HG02588 (cell line): ENCODE measurements at regions not wholly inside any gene's neighbourhood (a gene's known extent, or its start where the extent isn't known, plus 50 kb on each side); places are given as distances from the start of the nearest gene placed in this dataset.
"Not testable (repeated sequence)": the region's sequence is repeated elsewhere in the genome, so short reads cannot be mapped to it uniquely, and the experiment has no call there.

ENCODE experiments used
- ATAC-seq: cut with Tn5 transposase; IDR thresholded peaks from one replicate; pipeline ENCODE4 v1.9.1; 2021; ENCODE audit warnings: mild to moderate bottlenecking, moderate library complexity; ENCODE audit not compliant: unreplicated experiment

DNA sequence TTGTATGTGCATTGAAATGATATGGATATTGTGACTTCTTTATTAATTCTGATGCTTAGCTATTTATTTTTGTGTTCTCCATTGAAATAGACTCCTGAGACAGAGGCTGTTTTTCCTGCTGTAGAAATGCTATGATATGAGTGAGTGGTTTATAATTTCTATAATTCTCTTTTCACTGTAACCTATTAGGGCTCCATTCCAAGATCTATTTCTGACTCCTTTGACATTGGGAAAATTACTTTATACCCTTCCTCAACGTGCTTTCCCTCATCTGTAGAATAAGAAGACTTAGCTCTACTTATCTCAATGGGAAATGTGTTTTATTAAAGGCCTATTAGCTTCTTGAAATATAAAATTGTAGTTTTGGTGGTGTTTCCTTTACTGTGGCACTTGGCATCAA lies 144.5 kb upstream of the RPRM start:
- ATAC-seq: no peak

DNA sequence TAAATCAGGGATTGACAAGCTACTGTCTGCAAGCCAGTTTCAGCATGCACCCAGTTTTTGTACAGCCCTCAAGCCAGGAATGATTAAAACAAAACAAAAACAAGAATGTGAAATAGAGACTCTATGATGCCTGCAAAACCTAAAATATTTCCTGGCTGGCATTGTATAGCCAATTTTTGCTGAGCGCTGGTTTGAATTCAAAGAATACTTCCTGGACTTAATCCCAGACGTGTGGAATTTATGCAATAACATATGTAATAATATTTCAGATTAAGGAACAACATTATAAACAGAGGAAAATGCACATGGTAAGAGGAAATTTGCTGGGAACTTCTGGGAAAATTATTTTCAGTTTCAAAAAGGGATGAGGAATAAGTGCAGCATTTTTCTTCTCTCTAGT lies 148.1 kb upstream of the RPRM start:
- ATAC-seq: no peak

DNA sequence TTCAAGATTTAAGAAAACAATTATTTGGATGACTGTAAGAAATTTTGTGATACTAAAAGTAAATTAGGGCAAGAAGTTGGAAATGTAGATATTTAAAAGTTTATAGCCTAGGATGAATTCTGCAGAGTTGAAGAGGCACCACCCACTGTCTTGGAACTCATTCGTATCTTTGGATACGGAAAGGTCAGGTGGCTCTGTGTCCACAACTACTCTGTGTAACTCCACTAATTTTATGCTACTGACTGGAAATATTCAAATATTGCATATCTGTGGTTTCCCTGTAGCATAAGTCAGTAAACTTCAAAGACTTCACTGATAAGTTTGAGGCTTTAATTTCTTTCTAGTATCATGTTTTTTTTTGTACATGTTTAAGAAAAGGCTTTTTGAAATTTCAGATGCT lies 156.9 kb upstream of the RPRM start:
- ATAC-seq: no peak

DNA sequence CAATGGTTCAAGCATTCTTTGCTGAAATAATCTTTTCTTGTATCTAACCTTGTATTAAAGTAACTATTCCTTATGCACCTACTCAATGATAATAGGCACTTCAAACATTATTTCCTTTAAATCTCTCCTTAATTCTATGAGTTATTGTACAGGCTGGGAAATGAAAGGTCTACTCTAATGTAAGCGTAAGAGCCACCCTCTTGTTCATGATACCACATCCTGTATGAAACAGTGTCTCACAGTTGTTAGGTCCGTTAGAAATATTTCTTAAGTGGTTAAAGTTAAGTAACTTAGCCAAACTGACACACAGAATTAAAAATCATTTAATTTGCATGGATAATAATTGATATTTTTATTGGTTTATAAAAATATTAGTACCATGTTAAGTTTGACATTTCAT lies 162.5 kb upstream of the RPRM start:
- ATAC-seq: no peak

DNA sequence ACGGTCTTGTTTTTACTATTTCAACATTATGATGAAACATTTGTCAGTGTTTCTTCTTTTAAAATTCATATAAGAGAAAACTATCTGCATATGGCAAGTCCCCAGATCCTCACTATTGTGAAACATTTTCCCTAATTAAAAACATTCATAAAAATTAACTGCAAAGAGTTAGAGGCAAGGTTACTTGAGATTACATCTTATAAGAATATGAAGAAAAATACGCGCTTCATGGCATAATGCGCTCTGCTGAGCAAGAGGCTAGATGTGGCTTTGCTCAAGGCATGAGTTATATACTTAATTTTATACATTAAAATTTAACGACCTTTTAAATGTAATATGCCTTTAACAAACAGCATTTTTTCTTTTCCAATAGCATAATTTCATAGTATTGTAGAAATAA lies 166.4 kb upstream of the RPRM start:
- no peak for ATAC-seq

DNA sequence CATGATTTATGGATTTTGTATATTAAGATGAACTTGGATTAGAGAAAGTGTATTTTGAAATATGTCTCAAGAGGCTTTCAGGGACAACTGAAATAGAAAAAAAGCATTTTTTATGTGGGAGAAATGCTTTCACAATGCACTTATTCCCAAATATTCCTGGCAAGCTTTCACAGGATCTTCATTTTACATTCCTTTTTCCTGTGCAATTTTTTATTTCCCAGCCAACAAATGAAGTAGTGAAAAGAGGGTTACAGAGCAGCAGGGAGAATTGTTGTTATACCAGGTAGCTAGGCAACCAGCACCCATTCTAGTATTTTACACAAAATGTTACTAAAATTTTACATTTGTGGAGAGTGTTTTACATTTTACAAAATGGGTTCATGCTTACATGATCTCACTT lies 167.0 kb upstream of the RPRM start:
- ATAC-seq: no peak

DNA sequence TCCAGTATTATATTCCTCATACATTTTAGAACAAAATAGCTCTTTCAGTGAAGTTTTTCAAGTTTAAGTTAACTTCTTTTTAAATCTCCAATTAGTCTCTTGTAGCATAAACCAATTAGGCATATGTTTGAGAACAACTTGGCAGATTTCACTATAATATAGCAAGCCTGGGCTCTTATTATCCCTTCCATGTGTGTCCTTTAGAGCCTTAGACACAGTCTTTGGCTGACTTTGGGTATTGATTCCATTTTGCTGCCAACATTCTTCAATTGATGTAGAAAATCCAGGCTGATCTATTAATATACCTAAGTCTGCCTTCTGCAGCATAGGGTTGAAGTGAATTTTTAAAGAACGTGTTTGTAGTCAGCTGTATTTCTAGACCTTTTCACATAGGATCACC lies 179.1 kb upstream of the RPRM start:
- ATAC-seq: no peak

DNA sequence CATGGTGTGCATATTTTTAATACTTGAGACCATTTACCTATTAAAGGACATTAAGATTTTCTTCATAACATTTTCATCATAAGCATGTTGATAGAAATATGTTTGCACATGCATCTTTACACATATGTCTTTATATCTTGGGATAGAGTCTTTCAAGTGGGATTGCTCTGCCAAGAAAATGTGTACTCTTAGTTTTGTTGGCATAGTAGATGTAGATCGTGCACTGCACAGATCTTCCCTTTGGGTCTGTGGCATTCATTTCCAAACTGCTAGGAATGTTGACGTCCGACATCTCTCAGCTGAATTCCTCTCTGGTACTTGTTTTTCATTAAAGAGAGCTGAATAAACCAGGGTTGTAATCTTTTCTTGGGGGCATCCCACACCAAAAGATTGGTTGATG lies 183.2 kb upstream of the RPRM start:
- ATAC-seq: no peak

DNA sequence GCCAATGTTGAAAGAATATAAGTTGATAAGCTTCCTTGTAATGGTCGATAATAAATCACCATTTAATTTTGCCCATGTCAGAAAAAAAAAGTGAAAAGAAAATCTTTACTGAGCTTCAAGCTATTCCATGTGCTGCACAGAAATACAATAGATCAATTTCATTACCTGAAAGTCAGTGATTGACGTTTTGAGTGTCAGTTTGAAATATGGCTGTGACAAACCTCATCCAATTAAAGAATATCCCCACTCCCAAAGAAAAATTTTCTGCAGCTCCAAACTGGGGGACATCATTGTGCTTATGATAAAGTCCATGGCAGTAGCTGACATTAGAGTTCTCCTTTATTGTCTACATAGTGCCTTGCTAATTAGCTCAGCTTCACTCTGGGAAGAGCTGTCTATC lies 184.8 kb upstream of the RPRM start:
- no peak for ATAC-seq

DNA sequence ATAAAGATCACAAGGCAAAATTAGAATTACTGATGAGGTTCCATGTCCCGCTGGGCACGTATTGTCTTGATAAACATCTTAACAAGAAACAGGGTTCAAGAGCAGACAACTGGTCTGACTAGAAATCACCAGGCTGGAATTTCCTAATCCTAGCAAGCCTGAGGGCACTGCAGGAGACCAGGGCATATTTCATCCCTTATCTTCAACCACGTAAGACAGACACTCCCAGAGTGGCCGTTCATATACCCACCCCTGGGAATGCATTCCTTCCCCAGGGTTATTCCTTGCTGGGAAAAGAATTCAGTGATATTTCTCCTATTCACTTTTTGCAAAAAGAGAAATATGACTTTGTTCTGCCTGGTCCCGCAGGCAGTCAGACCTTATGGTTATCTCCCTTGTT lies 185.4 kb upstream of the RPRM start:
- ATAC-seq: not testable (repeated sequence)

DNA sequence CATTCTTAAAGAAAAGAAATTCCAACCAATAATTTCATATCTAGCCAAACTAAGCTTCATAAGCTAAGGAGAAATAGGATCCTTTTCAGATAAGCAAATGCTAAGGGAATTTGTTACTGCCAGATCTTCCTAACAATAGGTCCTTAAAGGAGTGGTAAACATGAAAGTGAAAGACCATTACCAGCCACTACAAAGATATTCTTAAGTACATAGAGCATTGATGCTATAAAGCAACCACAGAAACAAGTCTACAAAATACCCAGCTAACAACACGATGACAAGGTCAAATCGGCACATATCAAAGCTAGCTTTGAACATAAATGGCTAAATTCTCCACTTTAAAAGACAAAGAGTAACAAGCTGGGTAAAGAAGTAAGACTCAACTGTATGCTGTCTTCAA lies 188.9 kb upstream of the RPRM start:
- ATAC-seq: no peak

DNA sequence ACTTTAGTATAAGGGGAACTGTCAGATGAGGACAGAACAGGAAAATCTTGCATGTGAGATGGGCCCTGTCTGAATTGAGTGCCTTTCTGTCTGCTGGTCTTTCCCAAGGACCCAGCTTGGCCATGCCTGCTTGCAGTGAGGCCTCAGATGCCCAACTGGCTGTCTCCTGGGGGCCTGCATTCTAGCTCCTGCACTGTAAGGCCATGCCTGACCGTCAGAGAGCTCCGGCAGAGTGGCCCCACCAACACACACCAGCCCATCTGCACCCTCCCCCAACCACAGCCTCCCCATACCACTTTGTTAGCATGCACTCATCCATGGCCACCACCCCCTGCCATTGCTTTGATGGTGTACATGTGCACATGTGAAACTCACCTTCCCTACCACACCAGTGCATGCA lies 190.4 kb upstream of the RPRM start:
- no peak for ATAC-seq

DNA sequence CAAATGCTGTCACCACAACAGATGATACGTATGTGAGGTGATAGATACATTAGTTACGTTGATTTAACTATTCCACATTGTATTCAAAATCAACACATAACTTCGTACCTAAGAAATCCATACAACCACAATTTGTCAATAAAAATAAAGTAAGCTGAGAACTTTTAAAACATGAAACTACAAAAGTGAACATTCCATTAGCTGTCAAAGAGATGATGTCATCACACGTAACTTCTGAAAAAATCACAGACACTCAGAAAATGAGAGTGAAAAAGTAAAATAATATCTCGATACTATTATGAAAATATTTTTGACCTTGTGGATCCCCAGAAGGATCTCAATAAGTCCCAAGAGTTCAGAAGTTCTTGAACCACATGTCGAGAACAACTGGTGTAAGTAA lies 161.6 kb upstream of the GALNT13 start:
- no peak for ATAC-seq

DNA sequence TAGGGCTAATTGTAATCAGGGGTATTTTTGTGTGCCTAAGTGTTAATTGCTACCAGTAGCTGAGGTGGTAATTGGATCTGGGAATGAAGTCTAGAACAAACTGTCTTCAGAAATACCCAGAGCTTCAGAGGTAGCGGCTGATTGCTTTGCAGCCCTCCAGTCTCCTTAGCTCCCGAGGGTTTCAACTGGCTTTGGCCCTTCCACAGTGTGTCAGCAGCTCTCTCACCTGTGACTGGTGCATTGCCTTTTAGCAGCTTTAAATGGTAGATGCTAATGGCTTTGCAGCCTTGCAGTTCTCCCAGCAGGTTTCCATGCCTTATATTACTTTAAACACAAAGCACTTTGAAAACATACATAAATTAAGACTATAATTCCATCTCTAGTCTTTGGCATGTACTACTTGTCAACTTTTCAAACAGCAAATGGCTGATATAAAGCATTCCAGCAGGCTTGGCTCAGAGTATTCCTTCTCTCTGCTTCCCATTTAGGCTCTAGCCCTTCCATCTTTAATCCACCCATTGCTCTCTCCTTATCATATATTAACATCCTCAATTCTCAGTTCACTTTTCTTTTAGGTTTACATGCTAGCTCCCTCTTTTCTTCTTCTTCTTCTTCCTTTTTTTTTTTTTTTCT lies 156.4 kb upstream of the GALNT13 start:
- ATAC-seq: no peak

DNA sequence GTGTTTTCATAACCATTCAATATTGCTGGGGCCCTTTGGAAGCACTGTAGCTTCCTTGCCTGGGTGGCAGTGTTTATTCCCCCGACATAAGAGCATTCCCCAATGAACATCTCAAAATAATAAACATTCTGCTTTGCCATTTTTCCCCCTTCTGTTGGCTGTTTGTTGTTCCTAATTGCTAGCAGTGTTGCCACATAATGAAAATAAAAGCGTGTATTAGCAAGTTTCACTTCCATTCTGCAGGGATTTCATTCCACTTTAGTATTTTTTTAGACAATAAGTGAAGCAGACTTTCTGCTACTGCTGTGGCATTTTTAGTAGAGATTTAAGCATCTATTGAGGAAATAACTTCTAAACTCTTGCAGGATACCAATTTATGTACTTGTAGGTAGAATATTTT lies 154.7 kb upstream of the GALNT13 start:
- no peak for ATAC-seq

DNA sequence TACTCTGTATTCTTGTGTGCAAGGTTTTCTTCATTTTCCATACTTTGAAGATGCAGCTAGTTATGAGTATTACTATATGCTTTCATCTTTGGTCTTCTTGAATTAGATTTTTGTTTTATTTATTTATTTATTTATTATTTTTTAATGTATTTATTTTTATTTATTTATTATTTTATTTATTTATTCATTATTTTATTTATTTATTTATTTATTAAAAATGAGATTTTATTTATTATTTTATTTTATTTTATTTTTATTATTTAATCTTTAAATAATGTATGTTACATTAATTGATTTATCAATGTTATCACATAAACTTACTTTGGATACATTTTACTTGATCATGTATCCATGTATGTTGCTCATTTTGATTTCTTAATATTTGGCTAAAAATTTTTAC lies 132.3 kb upstream of the GALNT13 start:
- no peak for ATAC-seq

DNA sequence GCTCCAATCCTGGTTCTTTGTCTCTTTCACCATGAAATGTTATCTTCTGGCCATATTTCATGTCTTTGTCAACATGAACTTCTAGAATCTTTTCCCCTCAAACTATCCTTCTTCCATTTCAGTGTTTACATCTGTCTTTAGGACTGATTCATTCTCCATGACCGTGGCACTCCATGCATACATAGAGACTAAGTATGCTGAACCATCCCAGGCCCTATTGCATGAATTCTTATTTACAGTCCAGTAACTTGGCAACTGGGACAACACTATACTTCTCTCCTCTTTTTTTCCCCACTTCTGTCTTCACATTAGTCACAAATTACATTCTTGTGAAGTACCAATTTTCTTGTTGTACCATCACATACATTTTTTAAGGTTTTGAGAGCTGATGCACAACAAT lies 109.8 kb upstream of the GALNT13 start:
- ATAC-seq: no peak

DNA sequence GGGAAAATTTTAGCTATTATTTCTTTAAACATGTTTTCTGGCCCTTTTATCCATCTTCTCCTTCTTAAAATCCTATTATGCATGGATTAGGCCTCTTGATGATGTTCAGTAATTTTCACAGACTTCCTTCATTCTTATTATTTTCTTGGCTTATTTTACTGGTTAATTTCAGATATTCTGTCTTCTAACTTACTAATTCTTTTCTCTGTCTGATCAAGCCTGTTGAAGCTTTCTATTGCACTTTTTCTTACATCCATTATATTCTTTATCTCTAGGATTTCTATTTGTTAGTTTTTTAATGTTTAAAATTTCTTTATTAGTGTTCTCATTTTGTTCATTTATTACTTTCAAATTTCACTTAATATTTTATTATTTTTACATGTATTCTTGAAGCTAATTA lies 105.3 kb upstream of the GALNT13 start:
- ATAC-seq: no peak

DNA sequence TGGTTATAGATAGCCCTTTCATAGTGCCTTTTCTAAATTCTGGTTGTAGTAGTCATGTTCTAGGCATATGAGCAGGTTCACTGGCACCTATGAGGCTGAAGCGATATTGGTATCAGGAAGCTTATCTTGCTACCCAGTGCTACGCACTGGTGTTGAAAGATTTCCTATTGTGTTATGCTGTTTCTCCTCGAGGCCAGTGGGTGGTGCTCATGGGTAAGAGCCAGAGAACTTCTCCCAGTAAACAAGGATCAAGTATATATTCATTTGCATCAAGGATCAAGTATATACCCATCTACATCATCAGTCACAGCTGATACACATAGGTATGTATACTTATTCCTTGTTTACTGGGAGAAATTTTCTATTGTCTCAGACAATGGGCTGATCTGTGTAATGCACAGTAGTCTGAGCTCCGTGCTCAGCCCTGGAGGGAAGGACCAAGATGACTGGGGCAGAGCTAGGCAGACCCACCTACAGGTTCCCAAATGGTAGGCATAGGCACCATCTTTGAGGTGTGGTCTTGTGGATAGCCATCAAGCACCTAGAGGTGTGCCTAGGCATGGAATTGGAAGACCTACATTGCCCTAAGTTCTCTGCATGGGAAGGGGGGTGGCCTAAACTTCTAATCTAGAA lies 101.2 kb upstream of the GALNT13 start:
- ATAC-seq: no peak

DNA sequence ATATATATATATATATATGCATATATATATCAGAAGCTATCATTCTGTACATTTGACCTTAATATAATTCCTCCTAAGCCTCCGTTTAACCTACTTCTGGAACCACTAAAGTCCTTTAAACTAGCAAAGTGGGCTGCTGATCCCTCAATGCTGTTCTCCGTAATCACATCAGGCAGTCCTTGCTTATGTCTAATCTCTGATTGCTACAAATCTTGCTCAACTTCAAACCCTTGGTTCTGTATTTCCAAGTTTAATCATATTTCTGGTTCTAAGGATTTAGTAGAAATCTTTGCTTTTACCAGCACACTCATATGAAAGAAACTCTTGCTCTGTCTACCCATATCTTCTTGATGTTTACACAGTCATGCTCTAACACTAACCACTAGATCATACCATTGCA lies 91.5 kb upstream of the GALNT13 start:
- ATAC-seq: no peak

DNA sequence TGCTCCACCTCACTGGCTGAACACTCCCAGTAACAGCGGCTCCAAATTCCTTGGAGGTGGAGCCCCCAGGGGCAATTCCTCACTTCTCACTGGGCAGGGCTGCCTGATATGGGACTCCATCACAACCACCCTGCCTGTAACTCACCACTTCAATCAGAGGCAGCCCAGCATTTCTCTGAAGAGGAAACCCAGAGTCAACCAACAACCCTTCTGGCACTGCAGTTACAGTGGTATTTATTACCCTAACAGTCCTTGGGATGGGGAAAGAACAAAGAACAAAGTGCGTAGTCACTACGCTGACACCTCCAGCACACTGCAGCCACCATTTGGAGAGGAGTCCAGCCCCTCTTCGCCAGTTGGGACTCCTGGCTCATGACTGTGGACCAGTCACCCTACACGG lies 85.7 kb upstream of the GALNT13 start:
- no peak for ATAC-seq

DNA sequence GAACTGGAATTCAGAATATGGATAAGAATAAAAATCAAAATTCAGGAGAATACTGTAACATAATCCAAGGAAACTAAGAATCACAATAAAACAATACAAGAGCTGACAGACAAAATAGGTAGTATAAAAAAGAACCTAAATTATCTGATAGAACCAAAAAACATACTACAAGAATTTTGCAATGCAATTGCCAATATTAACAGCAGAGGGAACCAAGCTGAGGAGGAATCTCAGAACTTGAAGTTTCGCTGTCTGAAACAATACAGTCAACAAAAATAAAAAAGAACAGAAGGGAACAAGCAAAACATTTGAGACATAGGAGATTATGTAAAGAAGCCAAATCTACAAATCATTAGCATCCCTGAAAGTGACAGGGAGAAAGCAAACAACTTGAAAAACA lies 84.1 kb upstream of the GALNT13 start:
- no peak for ATAC-seq

DNA sequence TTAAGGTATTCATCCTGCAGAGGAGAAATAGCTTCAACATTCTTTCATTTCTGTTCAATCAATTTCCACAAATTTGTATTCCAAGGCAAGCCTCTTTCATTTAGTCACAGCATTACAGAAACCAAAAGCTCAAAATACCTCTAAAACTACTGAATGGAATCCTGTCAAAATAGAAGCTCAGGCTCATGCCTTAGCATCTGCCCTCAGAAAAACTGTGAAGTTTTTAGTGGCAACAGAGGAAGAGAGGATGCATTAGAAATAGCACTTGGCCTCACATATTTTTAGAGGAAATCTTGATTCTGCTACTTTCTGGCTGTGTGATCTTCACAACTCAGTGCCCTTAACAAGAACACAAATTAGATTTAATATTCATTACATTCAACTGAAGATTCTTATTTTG lies 69.1 kb upstream of the GALNT13 start:
- no peak for ATAC-seq
